Keratinocyte (primary cell): ENCODE measurements at regions not wholly inside any gene's neighbourhood (a gene's known extent, or its start where the extent isn't known, plus 50 kb on each side); places are given as distances from the start of the nearest gene placed in this dataset.

Experiments used
- DNase-seq: peaks from one replicate; pipeline ENCODE4 v3.0.0-alpha.2; 2011; ENCODE audit warnings: low read depth, missing footprints, low spot score
- FAIRE-seq: peaks from 2 replicates; lab custom pipeline; 2011; peaks lifted over from hg19 to GRCh38; lab: Jason Lieb, UNC
- H2AFZ ChIP-seq: 2 replicates; pipeline ENCODE4 v1.6.0; 2012; ENCODE audit warnings: low read length, control low read depth, inconsistent platforms; ENCODE audit not compliant: control insufficient read depth
- H3K27ac ChIP-seq: 2 replicates; pipeline ENCODE4 v1.5.1; 2011; ENCODE audit warnings: low read length; ENCODE audit not compliant: control insufficient read depth, insufficient read depth
- H3K27me3 ChIP-seq: 3 replicates; pipeline ENCODE4 v1.6.0; 2011; ENCODE audit warnings: low read length; ENCODE audit not compliant: control insufficient read depth, insufficient read depth; ENCODE audit errors: extremely low read depth
- H3K36me3 ChIP-seq, 2 experiments: 2 replicates in 1 of 2; 3 replicates in 1 of 2; pipeline ENCODE4 v1.5.1; 2011; ENCODE audit warnings: low read length in 2 of 2, mild to moderate bottlenecking in 1 of 2; ENCODE audit not compliant: control insufficient read depth in 2 of 2, insufficient read depth in 2 of 2; ENCODE audit errors: extremely low read depth in 1 of 2
- H3K4me1 ChIP-seq: 3 replicates; pipeline ENCODE4 v1.5.1; 2011; ENCODE audit warnings: low read length; ENCODE audit not compliant: control insufficient read depth, insufficient read depth; ENCODE audit errors: extremely low read depth
- H3K4me2 ChIP-seq: 3 replicates; pipeline ENCODE4 v1.6.0; 2011; ENCODE audit warnings: low read depth, low read length; ENCODE audit not compliant: control insufficient read depth, insufficient read depth; ENCODE audit errors: extremely low read depth
- H3K4me3 ChIP-seq, 3 experiments: fragments of 200-600 bp in 1 of 3; sonication (generic) in 1 of 3; 2 replicates in 2 of 3; 3 replicates in 1 of 3; pipeline ENCODE4 v1.5.1; 2011 to 2016; ENCODE audit warnings: low read length in 3 of 3, mild to moderate bottlenecking in 3 of 3, control low read depth in 2 of 3, inconsistent platforms in 1 of 3, low read depth in 1 of 3, mixed read lengths in 1 of 3, mixed run types in 1 of 3, moderate library complexity in 1 of 3; ENCODE audit not compliant: control insufficient read depth in 2 of 3, insufficient read depth in 2 of 3; ENCODE audit errors: extremely low read depth in 1 of 3
- H3K79me2 ChIP-seq: 2 replicates; pipeline ENCODE4 v1.6.0; 2012; ENCODE audit warnings: low read length; ENCODE audit not compliant: control insufficient read depth, insufficient read depth
- H3K9ac ChIP-seq: 3 replicates; pipeline ENCODE4 v1.6.0; 2011; ENCODE audit warnings: low read length; ENCODE audit not compliant: control insufficient read depth, insufficient read depth; ENCODE audit errors: extremely low read depth
- H3K9me1 ChIP-seq: 3 replicates; pipeline ENCODE4 v1.6.0; 2011; ENCODE audit warnings: low read length; ENCODE audit not compliant: control insufficient read depth, insufficient read depth; ENCODE audit errors: extremely low read depth
- H3K9me3 ChIP-seq: 2 replicates; pipeline ENCODE4 v1.5.1; 2012; ENCODE audit warnings: low read depth, low read length; ENCODE audit not compliant: control insufficient read depth
- H4K20me1 ChIP-seq: 3 replicates; pipeline ENCODE4 v1.6.0; 2011; ENCODE audit warnings: low read length; ENCODE audit not compliant: control insufficient read depth, insufficient read depth; ENCODE audit errors: extremely low read depth
- EZH2 ChIP-seq: IDR thresholded peaks from one replicate; pipeline ENCODE4 v1.6.1; 2012; ENCODE audit warnings: inconsistent platforms, mild to moderate bottlenecking, low read length, moderate library complexity
- dilution Hi-C: fragments of 300-500 bp; cut with MboI; formaldehyde crosslinking; loops from one replicate; pipeline ENCODE4 v1.7.0; 2020; ENCODE audit warnings: low sequenced_read_pairs; ENCODE audit not compliant: extremely low pct_ligation_motif_present
- TF ChIP-seq, protein P1 (sequence below), 3 experiments: IDR thresholded peaks in 1 of 3; conservative IDR thresholded peaks in 1 of 3; optimal IDR thresholded peaks in 1 of 3; 2 replicates in 2 of 3; 3 replicates in 1 of 3; pipeline versions ENCODE3 to v1.5.1; 2011; ENCODE audit warnings: low read length in 3 of 3, mild to moderate bottlenecking in 3 of 3, moderate library complexity in 2 of 3, control low read depth in 1 of 3, inconsistent platforms in 1 of 3; ENCODE audit not compliant: insufficient read depth in 2 of 3; ENCODE audit errors: extremely low read depth in 1 of 3

DNA sequence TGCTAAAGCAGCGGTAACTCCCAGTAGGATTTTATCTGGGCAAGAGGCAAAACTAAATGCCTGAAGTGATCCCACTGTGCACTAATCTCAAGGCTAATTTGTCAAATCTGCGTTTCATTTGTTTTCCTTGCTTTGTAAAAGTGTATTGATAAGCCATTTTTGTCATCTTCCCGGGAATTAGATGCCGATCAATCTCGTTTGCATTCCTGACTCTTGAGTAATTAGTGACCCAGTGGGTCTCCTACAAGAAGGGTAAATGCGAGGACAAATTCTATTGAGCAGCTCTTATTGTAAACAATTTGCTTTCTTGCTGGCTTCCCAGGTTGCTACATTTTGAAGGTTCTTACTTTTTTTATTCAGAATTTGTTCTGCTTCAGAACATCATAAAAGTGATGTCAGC lies 129.7 kb downstream of the EFNB2 start:
- Histone ChIP-seq H2AFZ (no peak overlapping the region), H3K79me2 (no peaks in the 10 kb centered on the region), H4K20me1 (no peaks in the 10 kb centered on the region), H3K4me2 (no peak overlapping the region), H3K9me1 (no peaks in the 10 kb centered on the region), H3K4me1 (peaks cover 9% of the 10 kb centered on the region), H3K9ac (no peak overlapping the region), H3K27me3 (no peaks in the 10 kb centered on the region), H3K27ac (no peak overlapping the region), H3K36me3 (no peaks in the 10 kb centered on the region), H3K4me3 (no peak overlapping the region), H3K9me3 (no peaks in the 10 kb centered on the region)
- TF ChIP-seq EZH2 = no peak
- TF ChIP-seq, protein P1, sequence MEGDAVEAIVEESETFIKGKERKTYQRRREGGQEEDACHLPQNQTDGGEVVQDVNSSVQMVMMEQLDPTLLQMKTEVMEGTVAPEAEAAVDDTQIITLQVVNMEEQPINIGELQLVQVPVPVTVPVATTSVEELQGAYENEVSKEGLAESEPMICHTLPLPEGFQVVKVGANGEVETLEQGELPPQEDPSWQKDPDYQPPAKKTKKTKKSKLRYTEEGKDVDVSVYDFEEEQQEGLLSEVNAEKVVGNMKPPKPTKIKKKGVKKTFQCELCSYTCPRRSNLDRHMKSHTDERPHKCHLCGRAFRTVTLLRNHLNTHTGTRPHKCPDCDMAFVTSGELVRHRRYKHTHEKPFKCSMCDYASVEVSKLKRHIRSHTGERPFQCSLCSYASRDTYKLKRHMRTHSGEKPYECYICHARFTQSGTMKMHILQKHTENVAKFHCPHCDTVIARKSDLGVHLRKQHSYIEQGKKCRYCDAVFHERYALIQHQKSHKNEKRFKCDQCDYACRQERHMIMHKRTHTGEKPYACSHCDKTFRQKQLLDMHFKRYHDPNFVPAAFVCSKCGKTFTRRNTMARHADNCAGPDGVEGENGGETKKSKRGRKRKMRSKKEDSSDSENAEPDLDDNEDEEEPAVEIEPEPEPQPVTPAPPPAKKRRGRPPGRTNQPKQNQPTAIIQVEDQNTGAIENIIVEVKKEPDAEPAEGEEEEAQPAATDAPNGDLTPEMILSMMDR (optimal IDR thresholded peaks at IDR 0.05 in 1 of 3, IDR thresholded peaks at IDR 0.05 in 1 of 3, conservative IDR thresholded peaks at IDR 0.05 in 1 of 3; ENCODE audit: extremely low read depth in 1 of 3, insufficient read depth in 2 of 3, low read length in 3 of 3) = no peak
- no peak for FAIRE-seq
- DNase-seq = no peak
- dilution Hi-C loops = no loop called here

GRCh38 chr13:106403280-106403679 lies 132.2 kb downstream of the EFNB2 start:
- TF ChIP-seq, protein P1 (optimal IDR thresholded peaks at IDR 0.05 in 1 of 3, IDR thresholded peaks at IDR 0.05 in 1 of 3, conservative IDR thresholded peaks at IDR 0.05 in 1 of 3; ENCODE audit: extremely low read depth in 1 of 3, insufficient read depth in 2 of 3, low read length in 3 of 3) = no peak
- no peak for TF ChIP-seq EZH2
- no peak overlapping the region for H3K4me3 ChIP-seq
- H3K27ac ChIP-seq = no peak overlapping the region
- no peaks in the 10 kb centered on the region for H4K20me1 ChIP-seq
- dilution Hi-C loops = no loop called here
- H3K9me1 ChIP-seq = no peaks in the 10 kb centered on the region
- H3K9ac ChIP-seq = no peak overlapping the region
- H3K27me3 ChIP-seq = no peaks in the 10 kb centered on the region
- no peak overlapping the region for H3K4me2 ChIP-seq
- no peak overlapping the region for H2AFZ ChIP-seq
- H3K36me3 ChIP-seq = no peaks in the 10 kb centered on the region
- H3K4me1 ChIP-seq = peaks cover 9% of the 10 kb centered on the region
- no peaks in the 10 kb centered on the region for H3K79me2 ChIP-seq
- FAIRE-seq (no peak), DNase-seq (no peak)
- no peaks in the 10 kb centered on the region for H3K9me3 ChIP-seq
